B cell (primary cell): ENCODE measurements at regions not wholly inside any gene's neighbourhood (a gene's known extent, or its start where the extent isn't known, plus 50 kb on each side); places are given as distances from the start of the nearest gene placed in this dataset.

Experiments used
- ATAC-seq: fragments of 200-7000 bp; cut with Tn5 transposase; one replicate; pipeline ENCODE4 v1.10.0; 2021; ENCODE audit warnings: low read depth, mild to moderate bottlenecking, moderate number of reproducible peaks, moderate library complexity
- CTCF ChIA-PET: fragments of 350-600 bp; sonication (Branson Sonifier 250); formaldehyde crosslinking; loops from one replicate; lab custom pipeline; 2021; ENCODE audit warnings: antibody characterized with exemption, inconsistent platforms; lab: Charles Lee
- POLR2A ChIA-PET: fragments of 350-600 bp; sonication (Branson Sonifier 250); formaldehyde crosslinking; loops from one replicate; lab custom pipeline; 2021; ENCODE audit warnings: antibody characterized with exemption; lab: Charles Lee
- DNase-seq: peaks from one replicate; pipeline ENCODE4 v3.0.0; 2013
- H2AFZ ChIP-seq: 2 replicates; pipeline ENCODE4 v1.6.1; 2012; ENCODE audit warnings: mild to moderate bottlenecking, low read depth, low read length; ENCODE audit not compliant: insufficient read depth, poor library complexity, severe bottlenecking
- H3K27ac ChIP-seq, 2 donors: 1 replicate in 1 of 2; 2 replicates in 1 of 2; pipeline ENCODE4 v1.5.1; 2012 to 2013; ENCODE audit warnings: low read length in 2 of 2, mild to moderate bottlenecking in 2 of 2, moderate library complexity in 1 of 2
- H3K27me3 ChIP-seq, 4 experiments: fragments of 200-600 bp in 1 of 4; sonication (generic) in 1 of 4; replicated peaks in 1 of 4; 1 replicate in 2 of 4; 2 replicates in 2 of 4; pipeline versions ENCODE4 v1.6.1 to v1.7.0; 2013 to 2016; ENCODE audit warnings: low read length in 3 of 4, mild to moderate bottlenecking in 2 of 4, mixed read lengths in 1 of 4, moderate library complexity in 1 of 4; ENCODE audit not compliant: insufficient read depth in 4 of 4, control insufficient read depth in 3 of 4; ENCODE audit errors: control extremely low read depth in 1 of 4
- H3K36me3 ChIP-seq, 2 experiments: replicated peaks in 1 of 2; 1 replicate in 1 of 2; 2 replicates in 1 of 2; pipeline versions ENCODE4 v1.6.1 to v1.7.1; 2013; ENCODE audit warnings: low read length in 1 of 2; ENCODE audit not compliant: insufficient read depth in 2 of 2, control insufficient read depth in 1 of 2; ENCODE audit errors: control extremely low read depth in 1 of 2, extremely low read depth in 1 of 2
- H3K4me1 ChIP-seq, 2 donors: fragments of 200-600 bp in 1 of 2; sonication (generic) in 1 of 2; 1 replicate in 1 of 2; 2 replicates in 1 of 2; pipeline versions ENCODE4 v1.5.1 to v1.6.1; 2013 to 2017; ENCODE audit warnings: low read length in 2 of 2; ENCODE audit not compliant: control insufficient read depth in 2 of 2, insufficient read depth in 2 of 2
- H3K4me2 ChIP-seq: replicated peaks from 2 replicates; pipeline ENCODE3; 2012; ENCODE audit warnings: mild to moderate bottlenecking, low read depth, low read length; ENCODE audit not compliant: poor library complexity, severe bottlenecking
- H3K4me3 ChIP-seq, 5 experiments: fragments of 200-600 bp in 1 of 5; sonication (generic) in 1 of 5; 1 replicate in 3 of 5; 2 replicates in 2 of 5; pipeline versions ENCODE4 v1.5.1 to v1.7.0; 2011 to 2016; ENCODE audit warnings: low read length in 4 of 5, mild to moderate bottlenecking in 4 of 5, low read depth in 2 of 5, control low read depth in 1 of 5, moderate library complexity in 1 of 5; ENCODE audit not compliant: insufficient read depth in 1 of 5; ENCODE audit errors: control extremely low read depth in 1 of 5, extremely low read depth in 1 of 5
- H3K79me2 ChIP-seq: fragments of 200-600 bp; sonication (generic); one replicate; pipeline ENCODE4 v1.6.0; 2016; ENCODE audit warnings: low read length; ENCODE audit not compliant: control insufficient read depth, insufficient read depth
- H3K9ac ChIP-seq: fragments of 200-600 bp; sonication (generic); 2 replicates; pipeline ENCODE4 v1.6.1; 2017; ENCODE audit warnings: mild to moderate bottlenecking, low read length, moderate library complexity
- H3K9me3 ChIP-seq, 3 donors: one replicate each; pipeline versions ENCODE4 v1.6.1 to v1.7.1; 2013; ENCODE audit warnings: low read length in 2 of 3; ENCODE audit not compliant: control insufficient read depth in 2 of 3, insufficient read depth in 1 of 3; ENCODE audit errors: control extremely low read depth in 1 of 3
- H4K20me1 ChIP-seq: 2 replicates; pipeline ENCODE4 v1.6.0; 2012; ENCODE audit warnings: mild to moderate bottlenecking, low read length; ENCODE audit not compliant: insufficient read depth, control insufficient read depth, poor library complexity, severe bottlenecking
- H3K27ac Mint-ChIP-seq: one replicate; pipeline ENCODE4 v1.8.0; 2021; ENCODE audit warnings: mixed read lengths
- H3K27me3 Mint-ChIP-seq: one replicate; pipeline ENCODE4 v1.8.0; 2021; ENCODE audit warnings: mixed read lengths
- H3K4me1 Mint-ChIP-seq: one replicate; pipeline ENCODE4 v1.8.0; 2021; ENCODE audit warnings: mixed read lengths
- H3K4me3 Mint-ChIP-seq: one replicate; pipeline ENCODE4 v1.8.0; 2021; ENCODE audit warnings: mixed read lengths
- H3K9me3 Mint-ChIP-seq: one replicate; pipeline ENCODE4 v1.8.0; 2022; ENCODE audit warnings: mixed read lengths; ENCODE audit not compliant: insufficient read depth
- EZH2 ChIP-seq: IDR thresholded peaks from 2 replicates; pipeline ENCODE4 v1.6.1; 2012; ENCODE audit warnings: borderline replicate concordance, low read depth, mild to moderate bottlenecking, moderate library complexity, low read length; ENCODE audit not compliant: insufficient read depth, poor library complexity, severe bottlenecking
- WGBS: methylation state at CpG from one replicate; pipeline ENCODE4 v1.1.5; 2013; ENCODE audit warnings: missing lambda C conversion rate; ENCODE audit not compliant: insufficient coverage; 5-methylcytosine and 5-hydroxymethylcytosine counted together
- intact Hi-C: fragments of 100-400 bp; cut with micrococcal nuclease; formaldehyde crosslinking; loops from one replicate; pipeline ENCODE4 v1.10.0; 2022
- TF ChIP-seq, protein P1 (sequence below): fragments of 200-600 bp; IDR thresholded peaks from one replicate; pipeline ENCODE4 v1.8.0; 2022; ENCODE audit warnings: antibody characterized with exemption, mild to moderate bottlenecking

DNA sequence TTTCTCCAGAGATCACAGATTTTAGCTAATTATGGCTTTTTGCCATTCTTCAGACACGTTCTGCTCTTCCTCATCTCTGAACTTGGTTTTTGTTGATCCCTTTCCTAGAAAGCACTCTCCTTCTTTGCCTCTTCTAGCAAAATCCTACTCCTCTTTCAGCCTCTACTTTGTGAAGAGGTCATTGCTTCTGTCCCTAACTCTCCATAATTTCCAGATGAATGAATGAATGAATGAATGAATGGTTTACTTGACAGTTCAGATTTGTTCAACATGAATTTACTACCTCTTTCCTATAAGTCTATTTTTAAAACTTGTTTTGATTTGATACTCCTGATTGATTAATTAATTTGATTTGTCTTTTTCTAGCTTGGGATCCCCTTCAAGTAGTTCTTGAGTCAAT lies 94.0 kb upstream of the IFNGR1 start:
- ATAC-seq = no peak
- Histone ChIP-seq H3K4me2 (no peak overlapping the region), H3K79me2 (peaks cover 5% of the 10 kb centered on the region), H2AFZ (no peak overlapping the region), H3K9ac (no peak overlapping the region), H3K36me3 (no peaks in the 10 kb centered on the region), H3K27me3 (no peaks in the 10 kb centered on the region), H3K4me1 (peaks cover 20 to 25% of the 10 kb centered on the region in 2 donors), H3K9me3 (no peaks in the 10 kb centered on the region), H3K27ac (no peak overlapping the region), H3K4me3 (no peak overlapping the region), H4K20me1 (no peaks in the 10 kb centered on the region)
- Mint-ChIP-seq H3K27me3 (no peaks in the 10 kb centered on the region), H3K9me3 (no peaks in the 10 kb centered on the region), H3K4me3 (no peak overlapping the region), H3K4me1 (peaks cover 32% of the 10 kb centered on the region), H3K27ac (no peak overlapping the region)
- intact Hi-C loops = loop anchor here (5.0 to 10.0 kb wide), 3 partner anchors 96 to 332 kb away; partner anchors contain the start of gene IFNGR1
- TF ChIP-seq, protein P1, sequence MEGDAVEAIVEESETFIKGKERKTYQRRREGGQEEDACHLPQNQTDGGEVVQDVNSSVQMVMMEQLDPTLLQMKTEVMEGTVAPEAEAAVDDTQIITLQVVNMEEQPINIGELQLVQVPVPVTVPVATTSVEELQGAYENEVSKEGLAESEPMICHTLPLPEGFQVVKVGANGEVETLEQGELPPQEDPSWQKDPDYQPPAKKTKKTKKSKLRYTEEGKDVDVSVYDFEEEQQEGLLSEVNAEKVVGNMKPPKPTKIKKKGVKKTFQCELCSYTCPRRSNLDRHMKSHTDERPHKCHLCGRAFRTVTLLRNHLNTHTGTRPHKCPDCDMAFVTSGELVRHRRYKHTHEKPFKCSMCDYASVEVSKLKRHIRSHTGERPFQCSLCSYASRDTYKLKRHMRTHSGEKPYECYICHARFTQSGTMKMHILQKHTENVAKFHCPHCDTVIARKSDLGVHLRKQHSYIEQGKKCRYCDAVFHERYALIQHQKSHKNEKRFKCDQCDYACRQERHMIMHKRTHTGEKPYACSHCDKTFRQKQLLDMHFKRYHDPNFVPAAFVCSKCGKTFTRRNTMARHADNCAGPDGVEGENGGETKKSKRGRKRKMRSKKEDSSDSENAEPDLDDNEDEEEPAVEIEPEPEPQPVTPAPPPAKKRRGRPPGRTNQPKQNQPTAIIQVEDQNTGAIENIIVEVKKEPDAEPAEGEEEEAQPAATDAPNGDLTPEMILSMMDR = no peak
- no peak for TF ChIP-seq EZH2
- CTCF ChIA-PET = interaction anchor here (0.9 to 4.9 kb wide), 28 partner anchors 9 to 341 kb away, joined by 3 to 128 read pairs (median 6); no protein-coding TSS in a partner anchor
- no peak for DNase-seq
- POLR2A ChIA-PET = no interaction called here
- WGBS = 83% methylated on average over 1 of the region's 1 CpG

DNA sequence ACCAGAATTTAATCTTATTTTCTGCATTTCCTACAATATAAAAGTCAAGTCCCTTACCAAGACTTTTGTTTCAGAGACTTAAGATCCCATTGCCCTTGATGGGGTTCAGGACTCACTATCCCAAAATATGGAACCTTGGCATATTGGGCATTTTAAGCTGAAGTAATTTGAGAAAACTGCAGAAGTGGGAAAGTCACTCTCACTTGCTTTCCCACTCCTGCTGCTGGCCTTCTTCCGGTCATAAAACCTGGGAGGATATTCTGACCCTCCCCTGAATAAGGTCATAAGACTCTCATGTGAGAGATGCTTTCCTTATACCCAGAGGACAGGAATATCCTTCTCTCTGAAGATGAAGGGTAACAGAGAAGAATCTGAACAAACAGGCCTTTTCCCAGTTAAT lies 92.8 kb upstream of the IFNGR1 start:
- Histone ChIP-seq H3K4me3 (no peak overlapping the region), H3K4me1 (peaks cover 31 to 38% of the 10 kb centered on the region in 2 donors), H3K27ac (no peak overlapping the region), H3K36me3 (no peaks in the 10 kb centered on the region), H3K9me3 (no peaks in the 10 kb centered on the region), H4K20me1 (no peaks in the 10 kb centered on the region), H3K9ac (no peak overlapping the region), H3K79me2 (peaks cover 5% of the 10 kb centered on the region), H3K27me3 (no peaks in the 10 kb centered on the region), H2AFZ (no peak overlapping the region), H3K4me2 (no peak overlapping the region)
- 100% methylated on average over 1 of the region's 1 CpG for WGBS
- DNase-seq = no peak
- Mint-ChIP-seq H3K27ac (no peak overlapping the region), H3K4me3 (no peak overlapping the region), H3K4me1 (peaks cover 43% of the 10 kb centered on the region), H3K9me3 (peaks cover 2% of the 10 kb centered on the region), H3K27me3 (no peaks in the 10 kb centered on the region)
- ChIA-PET CTCF (interaction anchor here (4.5 to 4.9 kb wide), 2 partner anchors 41 to 217 kb away, joined by 55 to 128 read pairs; no protein-coding TSS in a partner anchor), POLR2A (no interaction called here)
- TF ChIP-seq, protein P1 = no peak
- TF ChIP-seq EZH2 = no peak
- no peak for ATAC-seq
- intact Hi-C loops = loop anchor here (5.0 to 10.0 kb wide), 3 partner anchors 95 to 333 kb away; partner anchors contain the start of gene IFNGR1
